NCI-H1092 (cell line): ENCODE measurements at regions not wholly inside any gene's neighbourhood (a gene's known extent, or its start where the extent isn't known, plus 50 kb on each side); places are given as distances from the start of the nearest gene placed in this dataset.
"Not testable (repeated sequence)": the region's sequence is repeated elsewhere in the genome, so short reads cannot be mapped to it uniquely, and the experiment has no call there.

Experiments
- DNase-seq: peaks from one replicate; lab custom pipeline; 2025; lab: John Stamatoyannopoulos, UW

DNA sequence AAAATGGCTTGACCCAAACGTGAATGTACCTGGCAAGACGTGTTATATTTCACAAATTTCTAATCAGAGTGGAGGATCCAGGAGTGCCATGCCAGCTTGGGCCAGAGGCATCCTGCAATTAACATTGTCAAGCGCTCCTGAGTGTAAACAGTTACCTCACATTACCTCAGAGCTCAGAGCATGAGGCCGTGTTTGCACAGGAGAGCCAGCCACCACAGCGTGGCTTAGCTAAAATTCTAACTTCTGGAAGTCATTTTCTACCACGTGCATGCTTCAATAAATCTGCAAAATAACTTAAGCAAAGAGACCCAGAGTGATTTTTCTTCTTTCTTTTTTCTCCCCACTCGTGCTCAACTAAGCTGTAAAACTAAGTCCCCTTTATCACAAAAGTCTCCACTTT, 769.0 kb downstream of the KCNJ2 start:
- DNase-seq = no peak

DNA sequence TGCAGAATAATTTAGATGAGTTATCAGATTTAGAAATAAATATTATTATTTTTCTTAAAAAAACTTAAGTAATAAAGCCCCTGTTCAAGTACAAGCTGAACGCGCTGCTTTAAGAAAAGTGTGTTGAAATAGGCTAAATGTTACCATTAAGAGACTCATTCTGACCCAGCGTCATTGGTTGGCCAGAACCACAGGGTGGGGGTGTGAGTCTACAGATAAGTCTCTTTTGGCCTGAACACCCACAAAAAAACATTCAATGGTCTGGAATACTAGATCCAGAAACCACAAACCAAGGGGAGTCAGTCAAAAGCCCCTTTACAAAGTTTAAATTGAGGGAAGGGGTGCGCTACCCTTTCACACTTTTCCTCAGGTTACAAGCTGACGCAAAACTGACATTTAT, 776.1 kb downstream of the KCNJ2 start:
- DNase-seq = no peak

DNA sequence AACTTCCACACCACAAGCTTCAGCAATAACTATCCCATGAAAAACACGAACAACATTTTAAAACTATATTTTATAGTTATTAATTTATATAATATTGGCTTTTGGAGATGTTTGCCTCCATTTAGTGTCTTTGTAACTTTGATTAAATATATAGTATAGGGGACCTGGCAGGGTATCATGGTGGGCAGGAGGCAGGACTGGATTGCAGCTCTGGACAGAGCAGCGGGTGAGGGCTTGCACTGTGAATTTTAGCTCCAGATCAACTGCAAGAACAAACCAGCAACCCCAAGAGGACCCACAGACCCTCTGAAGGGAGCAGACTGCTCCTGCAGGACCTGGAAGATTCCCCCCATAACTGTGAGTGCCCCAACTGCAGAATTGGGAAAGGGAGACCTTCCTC, 777.9 kb downstream of the KCNJ2 start:
- no peak for DNase-seq

DNA sequence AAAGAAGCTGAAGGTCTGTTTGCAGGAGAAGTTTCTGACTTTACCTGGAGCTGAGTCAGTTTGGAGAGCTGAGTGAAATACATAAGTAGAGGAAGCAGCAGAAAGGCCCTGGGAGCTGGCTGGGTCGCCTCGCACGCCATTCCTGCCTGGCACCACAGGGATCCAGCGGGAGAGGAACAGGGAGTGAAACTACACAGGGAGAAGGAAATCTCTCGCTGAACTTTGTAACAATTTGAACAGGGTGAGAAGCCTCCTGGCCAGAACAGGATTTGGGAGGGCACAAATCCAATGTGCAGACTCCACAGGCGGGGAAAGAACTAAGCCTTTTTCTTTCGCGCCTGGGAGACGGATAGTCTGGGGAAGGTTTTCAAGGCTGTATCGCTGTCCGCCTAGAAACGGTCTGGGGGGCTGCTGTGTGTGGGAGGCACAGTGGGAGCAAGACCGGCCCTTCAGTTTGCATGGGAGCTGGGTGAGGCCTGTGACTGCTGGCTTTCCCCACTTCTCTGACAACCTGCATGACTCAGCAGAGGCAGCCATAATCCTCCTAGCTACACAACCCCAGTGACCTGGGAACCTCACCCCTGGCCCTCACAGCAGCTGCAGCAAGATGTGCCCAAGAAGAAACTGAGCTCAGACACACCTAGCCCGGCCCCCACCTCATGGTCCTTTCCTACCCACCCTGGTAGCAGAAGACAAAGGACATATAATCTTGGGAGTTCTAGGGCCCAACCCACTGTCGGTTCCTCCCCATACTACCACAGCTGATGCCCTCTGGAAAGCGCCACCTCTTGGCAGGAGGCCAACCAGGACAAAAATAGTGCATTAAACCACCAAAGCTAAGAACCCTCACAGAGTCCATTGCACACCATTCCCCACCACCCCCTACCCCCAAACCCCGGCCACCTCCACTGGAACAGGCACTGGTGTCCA, 778.6 kb downstream of the KCNJ2 start:
- no peak for DNase-seq

DNA sequence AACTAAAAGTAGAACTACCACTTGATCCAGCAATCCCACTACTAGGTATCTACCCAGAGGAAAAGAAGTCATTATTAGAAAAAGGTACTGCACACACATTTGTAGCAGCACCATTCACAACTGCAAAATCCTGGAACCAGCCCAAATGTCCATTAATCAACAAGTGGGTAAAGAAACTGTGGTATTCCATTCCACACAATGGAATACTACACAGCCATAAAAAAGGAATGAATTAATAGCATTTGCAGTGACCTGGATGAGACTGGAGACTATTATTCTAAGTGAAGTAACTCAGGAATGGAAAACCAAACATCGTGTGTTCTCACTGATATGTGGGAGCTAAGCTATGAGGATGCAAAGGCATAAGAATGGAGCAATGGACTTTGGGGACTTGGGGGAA, 783.8 kb downstream of the KCNJ2 start:
- DNase-seq = not testable (repeated sequence)

DNA sequence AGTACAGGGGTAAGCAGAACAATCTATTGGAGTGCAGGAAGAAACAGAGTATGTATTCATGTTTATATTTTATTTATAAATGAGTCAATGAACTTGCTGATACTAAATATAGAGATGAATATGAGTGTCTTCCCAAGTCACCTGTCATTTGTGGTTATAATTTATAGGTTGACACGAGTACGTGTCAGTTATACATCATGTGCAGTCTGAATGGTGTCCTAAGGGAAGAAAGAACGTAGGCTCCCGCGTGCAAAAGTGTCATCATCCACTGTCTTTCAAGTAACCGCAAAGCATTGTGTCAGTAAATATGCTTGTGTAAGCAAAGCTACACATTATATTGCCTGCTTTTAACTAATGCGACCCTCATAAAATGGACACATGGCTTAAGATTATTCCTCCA, 786.1 kb downstream of the KCNJ2 start:
- no peak for DNase-seq

DNA sequence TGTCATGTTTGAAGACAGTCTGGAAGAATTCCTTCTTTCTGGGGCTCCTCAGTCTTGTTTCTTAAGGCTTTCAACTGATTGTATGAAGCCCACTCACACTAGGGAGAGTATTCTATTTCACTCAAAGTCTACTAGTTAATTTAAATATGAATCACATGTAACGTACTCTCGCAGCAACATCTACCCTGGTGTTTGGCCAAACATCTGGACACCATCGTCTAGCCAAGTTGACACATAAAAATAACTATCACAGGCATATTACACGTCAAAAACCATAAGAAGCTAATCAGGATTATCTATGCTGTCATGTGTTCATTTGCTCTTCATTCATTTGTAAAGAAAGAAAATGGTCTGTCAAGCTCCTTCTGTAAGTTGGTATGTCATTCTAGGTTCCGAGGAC, 787.4 kb downstream of the KCNJ2 start:
- DNase-seq = no peak

DNA sequence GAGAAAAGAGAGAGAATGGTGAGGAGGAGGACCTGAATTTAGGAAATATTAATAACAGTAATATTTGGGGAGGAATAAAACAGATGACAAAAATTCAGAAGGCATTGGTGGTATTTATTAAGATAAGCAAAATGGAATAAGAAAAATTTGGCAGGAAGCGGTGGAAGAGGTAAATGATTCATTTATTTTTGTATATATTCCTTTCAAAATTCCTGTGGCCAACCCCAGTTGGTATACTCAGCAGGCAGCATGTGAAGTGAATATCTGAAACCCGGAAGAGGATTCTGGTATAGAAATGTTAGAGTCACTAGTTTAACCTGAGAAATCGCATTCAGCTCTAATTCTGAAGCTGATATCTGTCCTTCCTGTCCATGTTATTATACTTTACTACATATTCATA, 792.0 kb downstream of the KCNJ2 start:
- no peak for DNase-seq

DNA sequence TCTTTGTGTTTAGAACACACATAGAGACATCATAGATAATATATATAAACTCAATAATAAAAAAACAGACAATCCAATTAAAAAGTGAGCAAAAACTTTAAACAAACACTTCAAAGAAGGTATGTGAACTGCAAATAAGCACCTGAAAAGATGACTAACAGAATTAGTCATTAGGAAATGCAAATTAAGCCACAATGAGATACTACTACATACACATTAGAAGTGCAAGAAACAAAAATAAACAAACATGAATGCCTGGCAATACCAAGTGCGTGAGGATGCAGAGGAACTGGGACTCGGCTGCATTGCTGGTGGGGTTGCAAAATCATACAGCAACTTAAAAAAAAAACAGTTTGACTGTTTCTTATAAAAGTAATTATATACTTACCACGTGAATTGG, 799.0 kb downstream of the KCNJ2 start:
- no peak for DNase-seq

DNA sequence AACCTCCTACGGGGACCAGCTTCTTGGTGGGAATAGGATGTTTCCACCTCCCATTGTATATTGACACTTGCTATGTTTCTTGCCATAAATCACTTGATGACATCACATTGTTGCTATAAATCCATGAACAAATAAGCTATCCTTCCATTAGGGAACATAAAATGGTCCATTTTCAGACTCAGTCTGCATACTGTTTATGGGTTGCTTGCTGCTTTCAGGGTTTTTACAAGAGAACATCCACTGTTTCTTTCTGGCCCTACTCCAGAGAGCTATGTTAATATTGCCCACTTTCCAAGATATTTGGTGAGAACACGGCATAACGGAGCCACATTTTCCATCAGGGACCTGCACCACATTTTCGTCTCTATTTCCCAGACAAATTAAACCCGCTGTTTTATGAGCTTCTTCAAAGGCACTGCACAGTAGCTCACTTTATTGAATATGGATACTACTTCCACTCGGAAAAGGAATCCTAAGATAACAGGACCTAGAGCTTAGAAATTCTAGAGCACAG, 800.2 kb downstream of the KCNJ2 start:
- no peak for DNase-seq

DNA sequence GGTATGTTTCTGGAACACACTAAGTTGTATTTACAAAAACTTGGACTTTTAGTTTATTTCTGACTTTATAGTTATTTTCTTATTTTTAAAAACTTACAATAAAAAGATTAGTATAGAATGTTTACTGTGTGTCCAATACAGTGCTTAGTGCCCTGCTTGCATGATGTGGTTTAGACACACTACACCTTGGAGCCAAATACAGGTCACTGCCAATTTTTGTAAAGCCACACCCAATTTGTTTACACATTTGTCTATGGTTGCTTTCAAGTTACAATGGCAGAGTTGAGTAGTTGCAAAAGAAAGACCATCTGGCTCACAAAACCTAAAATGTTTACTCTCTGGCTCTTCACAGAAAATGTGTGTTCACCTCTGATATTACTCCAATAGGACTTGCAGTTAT, 807.1 kb downstream of the KCNJ2 start:
- DNase-seq = no peak

DNA sequence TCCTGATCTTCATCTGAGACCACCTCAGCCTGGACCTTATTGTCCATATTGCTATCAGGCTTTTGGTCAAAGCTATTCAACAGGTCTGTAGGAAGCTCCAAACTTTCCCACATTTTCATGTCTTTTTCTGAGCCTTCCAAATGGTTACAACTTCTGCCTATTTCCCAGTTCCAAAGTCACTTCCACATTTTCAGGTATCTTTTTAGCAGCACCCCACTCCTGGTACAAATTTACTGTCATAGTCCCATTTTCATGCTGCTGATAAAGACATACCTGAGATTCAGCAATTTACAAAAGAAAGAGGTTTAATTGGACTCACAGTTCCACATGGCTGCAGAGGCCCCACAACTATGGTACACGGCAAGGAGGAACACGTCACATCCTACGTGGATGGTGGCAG, 815.5 kb downstream of the KCNJ2 start:
- no peak for DNase-seq

DNA sequence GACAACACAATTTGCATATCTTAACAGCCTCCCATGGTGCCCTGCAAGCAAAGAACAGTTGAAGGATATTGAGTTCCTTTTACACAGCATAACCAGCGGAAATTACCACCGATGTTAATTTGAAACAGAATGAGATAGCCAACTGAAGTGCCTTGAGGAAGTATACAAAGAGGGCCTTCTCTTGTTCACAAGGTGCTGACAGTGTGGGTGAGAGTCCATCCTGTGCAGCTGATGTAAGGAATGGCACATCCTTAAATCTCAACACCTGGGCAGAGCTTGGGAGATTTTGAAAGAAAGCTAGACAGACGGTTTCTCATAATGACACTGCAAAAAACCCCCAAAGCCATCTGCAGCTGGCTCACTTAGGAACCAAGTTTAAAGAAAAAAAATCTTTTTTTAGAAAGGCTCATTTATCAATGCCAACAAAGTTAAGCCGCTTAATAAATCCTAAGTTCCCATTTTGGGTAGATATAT, 818.6 kb downstream of the KCNJ2 start:
- DNase-seq = no peak

DNA sequence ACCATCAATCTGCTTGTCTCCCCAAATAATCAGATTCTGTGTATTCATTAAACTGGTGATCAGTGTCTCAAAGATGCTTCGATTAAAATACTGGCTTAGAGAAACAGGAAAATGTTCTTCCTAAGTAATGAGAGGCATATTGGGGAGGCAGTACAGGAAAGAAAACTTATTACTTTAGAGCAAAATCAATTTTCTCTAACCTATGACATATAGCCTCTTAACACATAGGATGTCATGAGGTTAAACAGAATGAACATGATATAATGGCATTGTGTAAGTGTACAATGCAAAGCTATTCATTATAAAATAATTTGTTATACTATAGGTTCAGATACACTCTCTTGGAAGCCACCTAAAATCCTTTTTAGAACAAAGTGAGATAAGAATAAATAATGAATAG, 819.3 kb downstream of the KCNJ2 start:
- no peak for DNase-seq

DNA sequence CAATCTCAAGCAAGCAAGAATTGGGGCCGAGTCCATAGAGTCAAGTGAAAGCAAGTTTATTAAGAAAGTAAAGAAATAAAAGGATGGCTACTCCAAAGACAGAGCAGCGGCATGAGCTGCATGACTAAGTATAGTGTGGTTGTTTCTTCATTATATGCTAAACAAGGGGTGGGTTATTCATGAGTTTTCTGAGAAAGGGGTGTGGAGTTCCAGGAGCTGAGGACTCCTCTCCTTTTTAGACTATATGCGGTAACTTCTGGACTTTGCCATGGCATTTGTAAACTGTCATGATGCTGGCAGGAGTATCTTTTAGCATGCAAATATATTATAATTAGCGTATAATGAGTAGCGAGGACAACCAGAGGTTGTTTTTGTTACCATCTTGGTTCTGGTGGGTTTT, 819.9 kb downstream of the KCNJ2 start:
- DNase-seq = no peak

DNA sequence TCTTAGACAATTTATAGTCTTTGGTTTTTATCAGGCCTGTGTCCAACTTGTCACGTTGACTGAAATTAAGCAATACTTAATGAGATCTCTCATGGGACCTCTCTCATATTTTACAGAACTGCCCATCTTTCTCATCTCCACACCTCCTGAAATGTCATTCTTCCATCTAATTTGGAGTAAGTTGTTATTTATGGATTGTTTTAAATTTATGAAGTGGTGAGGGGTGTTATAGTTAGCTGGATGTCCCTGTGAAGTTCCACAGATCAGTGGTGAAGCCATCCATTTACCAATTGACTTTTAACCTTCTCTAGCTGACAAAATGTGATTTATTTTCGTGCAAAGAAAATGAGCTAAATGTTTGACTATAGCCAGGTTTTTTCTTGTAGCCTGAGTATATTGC, 824.9 kb downstream of the KCNJ2 start:
- no peak for DNase-seq

DNA sequence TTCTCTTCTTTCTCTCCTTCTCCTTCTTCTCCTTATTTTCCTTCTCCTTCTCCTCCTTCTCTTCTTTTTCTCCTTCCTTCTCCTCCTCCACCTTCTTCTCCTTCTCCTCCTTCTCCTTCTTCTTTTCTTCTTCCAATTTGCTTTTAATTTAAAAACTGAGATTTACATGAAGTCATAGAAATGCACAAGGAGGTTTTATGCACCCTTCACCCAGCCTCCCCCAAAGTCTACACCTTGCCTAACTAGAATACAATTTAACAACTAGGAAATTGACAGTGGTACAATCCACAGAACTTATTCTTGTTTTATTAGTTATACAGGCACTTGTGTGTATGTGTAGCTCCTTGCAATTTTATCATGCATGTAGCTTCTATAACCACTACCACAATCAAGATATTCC, 826.7 kb downstream of the KCNJ2 start:
- no peak for DNase-seq

DNA sequence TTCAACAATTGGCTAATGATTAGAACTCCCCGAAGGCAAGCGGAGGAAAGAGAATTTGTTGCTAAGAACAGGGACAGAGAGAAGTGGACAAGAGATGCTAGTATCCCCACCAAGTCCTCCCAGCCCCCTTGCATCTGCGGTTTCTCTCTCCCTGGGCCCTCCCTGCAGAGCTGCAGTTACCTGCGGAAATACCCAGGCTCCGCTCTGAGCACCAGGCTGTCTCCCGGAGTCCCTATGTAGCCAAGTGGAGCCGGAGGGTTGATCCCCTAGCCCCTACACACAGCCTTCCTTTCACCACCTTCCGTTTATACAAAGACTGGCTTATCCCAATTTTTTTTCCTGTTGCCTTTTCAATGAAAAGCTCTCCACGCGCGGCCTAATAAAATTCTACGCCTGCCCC, 834.4 kb downstream of the KCNJ2 start:
- DNase-seq = no peak

DNA sequence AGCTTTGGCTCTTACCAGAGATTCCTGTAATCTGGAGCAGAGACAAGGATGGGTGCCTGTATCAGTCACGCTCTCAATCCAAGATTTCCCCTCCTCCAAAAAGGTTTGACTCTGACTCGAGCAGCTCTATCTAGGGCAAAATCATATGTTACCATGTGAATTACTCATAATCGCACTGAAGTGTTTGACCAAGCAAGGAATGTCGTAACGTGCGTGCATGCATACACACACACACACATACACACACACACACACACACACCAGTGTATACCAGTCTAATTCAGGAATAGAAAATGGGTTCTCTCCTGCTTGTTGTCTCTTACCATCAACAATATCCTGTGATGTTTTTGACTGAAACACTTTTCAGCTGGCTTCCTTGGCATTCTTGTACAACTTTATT, 835.1 kb downstream of the KCNJ2 start:
- no peak for DNase-seq

DNA sequence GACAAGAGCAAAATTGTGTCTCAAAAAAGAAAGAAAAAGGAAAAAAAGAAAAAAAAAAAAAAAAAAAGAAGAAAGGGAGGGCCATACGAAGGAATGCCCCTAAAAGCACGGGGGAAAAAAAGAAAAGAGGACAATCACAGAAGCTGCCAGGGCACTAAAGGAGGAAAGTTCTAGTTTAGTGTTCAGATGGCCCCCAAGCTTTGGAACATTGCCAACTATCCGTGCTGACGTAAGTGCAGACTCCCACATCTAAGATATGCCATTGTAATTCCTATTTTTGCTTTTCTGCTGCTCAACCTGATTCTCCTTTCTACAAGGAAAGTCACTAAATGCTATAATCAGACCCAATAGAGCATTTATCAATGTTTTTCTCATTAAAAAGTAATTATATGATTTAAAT, 842.1 kb downstream of the KCNJ2 start:
- no peak for DNase-seq

DNA sequence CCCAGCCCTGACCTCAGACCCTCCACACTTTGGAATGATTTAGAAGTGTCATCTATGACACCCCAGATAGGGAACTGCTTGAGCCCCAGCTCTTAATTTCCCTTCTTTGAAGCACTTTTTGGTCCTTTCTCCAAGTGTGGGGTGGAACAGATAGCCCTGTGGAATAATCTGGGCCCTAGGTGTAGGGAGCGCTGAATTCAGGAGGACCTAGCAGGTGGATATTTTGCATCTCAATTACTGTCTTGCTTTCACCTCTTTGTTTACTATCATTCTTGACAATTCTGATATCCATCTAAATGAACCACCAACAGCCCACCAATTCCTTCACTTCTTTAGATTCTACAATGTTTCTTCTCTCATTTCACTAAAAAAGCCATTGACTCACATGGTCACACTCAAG, 850.4 kb downstream of the KCNJ2 start:
- no peak for DNase-seq

DNA sequence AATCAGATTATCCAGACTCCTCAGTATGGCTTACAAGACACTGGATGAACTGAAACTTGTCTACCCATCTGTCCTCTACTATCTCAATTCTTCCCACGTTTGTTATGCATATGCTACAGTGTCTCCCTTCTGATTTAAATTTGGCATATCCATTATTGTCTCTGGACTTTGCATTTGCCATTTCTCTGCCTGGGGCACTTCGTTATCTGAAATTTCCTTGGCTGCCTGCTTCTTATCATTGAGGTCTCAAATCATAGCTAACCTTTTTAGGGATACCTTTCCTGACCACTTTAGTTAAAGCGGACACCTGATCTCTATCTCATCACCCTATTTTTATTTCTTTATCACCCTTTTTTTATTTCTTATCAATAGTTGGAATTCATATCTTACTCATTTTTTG, 853.4 kb downstream of the KCNJ2 start:
- no peak for DNase-seq

DNA sequence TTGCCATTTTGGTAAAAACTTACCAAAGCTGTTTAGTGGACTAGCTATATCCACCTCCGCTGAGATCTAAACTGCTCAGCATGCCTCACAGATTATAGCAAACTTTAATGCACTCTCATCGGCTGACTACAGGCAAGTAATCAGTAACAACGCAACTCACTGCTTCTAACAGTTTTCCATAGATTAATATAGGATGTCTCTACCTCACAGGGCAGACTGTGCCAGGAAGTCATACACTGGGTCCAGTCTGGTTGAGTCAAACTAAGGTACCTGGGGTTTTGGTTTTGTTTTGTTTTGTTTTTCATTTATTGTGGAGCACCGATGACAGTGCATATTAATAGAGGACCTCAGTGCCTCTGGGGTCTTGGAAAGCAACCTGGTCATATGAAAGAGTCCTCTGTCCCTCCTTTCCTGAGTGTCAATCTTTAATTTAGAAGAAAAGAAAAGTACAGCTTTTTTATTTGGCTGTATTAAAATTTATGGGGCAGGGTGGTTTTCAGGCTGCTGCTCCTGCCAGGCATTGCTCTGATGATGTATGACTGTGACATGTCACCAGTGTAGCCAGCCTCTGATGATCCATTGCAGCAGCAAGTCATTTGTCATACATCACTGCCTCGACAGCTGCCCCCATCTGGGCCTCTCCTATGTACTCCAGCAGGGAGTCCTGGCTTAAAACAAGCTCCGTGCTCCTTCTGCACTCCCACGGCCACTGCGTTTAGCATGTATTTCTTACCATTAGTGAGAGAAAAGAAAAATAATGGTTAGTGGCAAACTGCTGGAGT, 854.1 kb downstream of the KCNJ2 start:
- DNase-seq = peak; percentile 1
